ENCODE measurements at regions not wholly inside any gene's neighbourhood (a gene's known extent, or its start where the extent isn't known, plus 50 kb on each side); places are given as distances from the start of the nearest gene placed in this dataset.
A peak's percentile ranks its signal among the peaks of the same experiment; 100 is the strongest.

GRCh38 chrX:122777766-122778165 is 406.3 kb upstream of the GRIA3 start:
- Histone ChIP-seq H3K9me1 (ENCODE audit: control insufficient read depth, extremely low read depth, insufficient read depth, low read length) (no peaks in the 10 kb centered on the region), H3K36me3 (ENCODE audit: control insufficient read depth in 2 of 2, extremely low read depth in 1 of 2, insufficient read depth in 2 of 2, low read length in 2 of 2) (no peaks in the 10 kb centered on the region), H3K9me3 (ENCODE audit: control insufficient read depth, low read depth, low read length) (no peaks in the 10 kb centered on the region), H3K4me3 (ENCODE audit: control insufficient read depth in 2 of 3, extremely low read depth in 1 of 3, insufficient read depth in 2 of 3, low read depth in 1 of 3, low read length in 3 of 3) (no peak overlapping the region), H3K9ac (ENCODE audit: control insufficient read depth, extremely low read depth, insufficient read depth, low read length) (no peak overlapping the region), H3K27me3 (ENCODE audit: control insufficient read depth, extremely low read depth, insufficient read depth, low read length) (no peaks in the 10 kb centered on the region), H2AFZ (ENCODE audit: control insufficient read depth, low read length) (no peak overlapping the region), H3K79me2 (ENCODE audit: control insufficient read depth, insufficient read depth, low read length) (no peaks in the 10 kb centered on the region), H3K4me2 (ENCODE audit: control insufficient read depth, extremely low read depth, insufficient read depth, low read depth, low read length) (no peak overlapping the region), H3K4me1 (ENCODE audit: control insufficient read depth, extremely low read depth, insufficient read depth, low read length) (no peaks in the 10 kb centered on the region), H3K27ac (ENCODE audit: control insufficient read depth, insufficient read depth, low read length) (no peak overlapping the region), H4K20me1 (ENCODE audit: control insufficient read depth, extremely low read depth, insufficient read depth, low read length) (no peaks in the 10 kb centered on the region)
- TF ChIP-seq CTCF (optimal IDR thresholded peaks at IDR 0.05 in 1 of 3, IDR thresholded peaks at IDR 0.05 in 1 of 3, conservative IDR thresholded peaks at IDR 0.05 in 1 of 3; ENCODE audit: extremely low read depth in 1 of 3, insufficient read depth in 2 of 3, low read length in 3 of 3), result peak in 1 of 3 experiments; percentile 14
- TF ChIP-seq EZH2 (IDR thresholded peaks at IDR 0.05; ENCODE audit: low read length), result no peak
- FAIRE-seq, result no peak
- dilution Hi-C loops (cut with MboI; ENCODE audit: extremely low pct_ligation_motif_present, low sequenced_read_pairs), result no loop called here
- DNase-seq (ENCODE audit: low read depth, low spot score), result no peak

GRCh38 chrX:122783918-122784317 is 400.2 kb upstream of the GRIA3 start:
- Histone ChIP-seq H3K4me1 (ENCODE audit: control insufficient read depth, extremely low read depth, insufficient read depth, low read length) (no peaks in the 10 kb centered on the region), H2AFZ (ENCODE audit: control insufficient read depth, low read length) (no peak overlapping the region), H3K9me3 (ENCODE audit: control insufficient read depth, low read depth, low read length) (no peaks in the 10 kb centered on the region), H3K27me3 (ENCODE audit: control insufficient read depth, extremely low read depth, insufficient read depth, low read length) (no peaks in the 10 kb centered on the region), H3K9ac (ENCODE audit: control insufficient read depth, extremely low read depth, insufficient read depth, low read length) (no peak overlapping the region), H3K79me2 (ENCODE audit: control insufficient read depth, insufficient read depth, low read length) (no peaks in the 10 kb centered on the region), H3K9me1 (ENCODE audit: control insufficient read depth, extremely low read depth, insufficient read depth, low read length) (no peaks in the 10 kb centered on the region), H3K36me3 (ENCODE audit: control insufficient read depth in 2 of 2, extremely low read depth in 1 of 2, insufficient read depth in 2 of 2, low read length in 2 of 2) (no peaks in the 10 kb centered on the region), H4K20me1 (ENCODE audit: control insufficient read depth, extremely low read depth, insufficient read depth, low read length) (no peaks in the 10 kb centered on the region), H3K4me2 (ENCODE audit: control insufficient read depth, extremely low read depth, insufficient read depth, low read depth, low read length) (no peak overlapping the region), H3K4me3 (ENCODE audit: control insufficient read depth in 2 of 3, extremely low read depth in 1 of 3, insufficient read depth in 2 of 3, low read depth in 1 of 3, low read length in 3 of 3) (no peak overlapping the region), H3K27ac (ENCODE audit: control insufficient read depth, insufficient read depth, low read length) (no peak overlapping the region)
- dilution Hi-C loops (cut with MboI; ENCODE audit: extremely low pct_ligation_motif_present, low sequenced_read_pairs), result no loop called here
- FAIRE-seq, result no peak
- no peak for DNase-seq (ENCODE audit: low read depth, low spot score)
- TF ChIP-seq EZH2 (IDR thresholded peaks at IDR 0.05; ENCODE audit: low read length), result no peak
- TF ChIP-seq CTCF (optimal IDR thresholded peaks at IDR 0.05 in 1 of 3, IDR thresholded peaks at IDR 0.05 in 1 of 3, conservative IDR thresholded peaks at IDR 0.05 in 1 of 3; ENCODE audit: extremely low read depth in 1 of 3, insufficient read depth in 2 of 3, low read length in 3 of 3), result no peak

Measured in keratinocyte (primary cell).